CD4-positive, alpha-beta T cell treated with Interleukin-21 for 1 hour (primary cell): ENCODE measurements at regions not wholly inside any gene's neighbourhood (a gene's known extent, or its start where the extent isn't known, plus 50 kb on each side); places are given as distances from the start of the nearest gene placed in this dataset.

ENCODE experiments used
- DNase-seq: peaks from one replicate; pipeline ENCODE4 v3.0.0-alpha.2; 2020

GRCh38 chr4:178066338-178066941, 624.2 kb upstream of the AGA start:
- no peak for DNase-seq

GRCh38 chr4:178068136-178068535, 625.9 kb upstream of the AGA start:
- DNase-seq, result no peak

- no peak for DNase-seq
Observed at GRCh38 chr4:178070163-178070562, 627.9 kb upstream of the AGA start.

GRCh38 chr4:178080312-178080711, 638.1 kb upstream of the AGA start:
- DNase-seq, result no peak

GRCh38 chr4:178081176-178081575, 638.9 kb upstream of the AGA start:
- DNase-seq, result no peak

GRCh38 chr4:178081896-178082295, 639.7 kb upstream of the AGA start:
- no peak for DNase-seq

DNA sequence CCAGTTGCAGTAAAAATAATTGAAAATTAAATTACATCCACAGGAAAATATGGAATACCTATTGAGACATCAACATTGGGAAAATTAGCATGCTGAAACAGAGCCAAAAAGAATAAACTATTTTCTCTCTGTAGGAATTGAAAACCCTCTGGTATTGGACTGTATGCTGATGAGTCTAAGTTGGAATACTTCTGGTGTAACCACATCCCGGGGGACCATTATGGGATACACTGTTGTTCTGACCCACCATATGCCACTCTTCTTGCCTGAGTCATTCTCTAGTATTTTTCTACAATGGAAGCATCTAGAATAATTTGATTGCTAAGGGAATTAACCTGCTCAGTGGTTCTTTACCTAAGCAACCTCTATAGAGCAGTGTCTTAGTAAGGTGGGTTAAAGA, 640.7 kb upstream of the AGA start:
- DNase-seq, result no peak

- no peak for DNase-seq
Observed at GRCh38 chr4:178083968-178084367, 641.7 kb upstream of the AGA start.

DNA sequence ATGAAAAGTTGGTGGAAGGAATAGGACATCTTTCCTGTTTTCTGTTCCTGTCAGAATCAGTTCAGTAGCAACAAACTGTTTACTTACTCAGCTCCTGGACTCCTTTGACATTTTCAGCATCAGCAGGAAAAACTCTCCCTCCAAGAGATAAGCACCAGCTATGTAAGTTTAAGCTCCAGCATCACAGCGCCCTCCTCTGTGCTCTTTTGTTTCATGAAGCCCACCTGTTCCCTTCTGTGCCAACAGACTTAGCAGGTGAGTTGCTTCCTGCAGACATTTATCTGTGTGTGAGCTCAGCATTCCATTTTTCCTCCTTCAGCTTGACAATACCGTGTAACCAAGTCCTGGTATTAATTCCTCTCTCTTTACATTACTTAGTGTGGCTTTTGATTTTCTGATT, 644.1 kb upstream of the AGA start:
- no peak for DNase-seq

- no peak for DNase-seq
Observed at GRCh38 chr4:178090640-178091411, 648.6 kb upstream of the AGA start.

GRCh38 chr4:178102139-178102538, 659.9 kb upstream of the AGA start:
- DNase-seq, result no peak

DNA sequence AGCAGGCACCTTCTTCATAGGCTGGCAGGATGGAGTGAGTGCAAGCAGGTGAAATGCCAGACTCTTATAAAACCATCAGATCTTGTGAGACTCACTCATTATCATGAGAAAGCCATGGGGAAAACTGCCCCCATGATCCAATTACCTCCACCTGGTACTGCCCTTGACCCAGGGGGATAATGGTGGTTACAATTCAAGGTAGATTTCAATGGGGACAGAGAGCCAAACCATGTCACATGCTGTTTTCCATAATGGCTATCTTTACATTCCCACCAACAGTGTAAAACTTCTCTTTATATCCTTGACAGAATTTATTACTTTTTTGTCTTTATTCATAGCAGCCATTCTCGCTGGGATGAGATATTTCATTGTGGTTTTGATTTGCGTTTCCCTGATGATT, 663.0 kb upstream of the AGA start:
- no peak for DNase-seq

DNA sequence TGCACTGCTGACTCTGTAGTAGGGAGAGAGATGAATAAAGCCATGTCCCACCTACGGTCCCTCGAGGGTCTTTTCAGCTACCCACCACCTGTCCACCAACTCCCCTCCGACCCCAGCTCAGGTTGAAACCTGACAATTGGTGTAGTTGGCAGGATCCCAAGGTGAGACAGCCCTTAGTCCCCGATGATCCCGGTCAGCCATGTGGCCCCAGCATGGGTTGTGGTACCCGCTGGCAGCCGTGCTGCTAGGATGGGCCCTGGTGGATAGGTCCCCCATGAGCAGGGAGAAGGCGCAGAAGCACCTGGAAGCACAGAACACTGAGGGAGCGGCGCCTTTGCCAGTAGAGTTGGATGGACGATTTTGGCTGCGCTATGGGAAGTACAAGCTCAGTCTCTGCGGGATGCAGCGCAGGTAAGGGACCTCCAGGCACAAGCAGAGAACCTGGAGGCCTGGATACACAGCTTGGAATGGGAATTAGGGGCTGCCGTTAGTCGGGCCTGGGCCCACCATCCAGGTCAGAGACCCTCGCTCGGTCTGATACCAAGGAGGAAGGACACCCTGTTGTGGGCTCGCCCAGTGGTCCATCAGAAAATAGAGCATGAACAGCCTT, 694.6 kb upstream of the AGA start:
- no peak for DNase-seq

DNA sequence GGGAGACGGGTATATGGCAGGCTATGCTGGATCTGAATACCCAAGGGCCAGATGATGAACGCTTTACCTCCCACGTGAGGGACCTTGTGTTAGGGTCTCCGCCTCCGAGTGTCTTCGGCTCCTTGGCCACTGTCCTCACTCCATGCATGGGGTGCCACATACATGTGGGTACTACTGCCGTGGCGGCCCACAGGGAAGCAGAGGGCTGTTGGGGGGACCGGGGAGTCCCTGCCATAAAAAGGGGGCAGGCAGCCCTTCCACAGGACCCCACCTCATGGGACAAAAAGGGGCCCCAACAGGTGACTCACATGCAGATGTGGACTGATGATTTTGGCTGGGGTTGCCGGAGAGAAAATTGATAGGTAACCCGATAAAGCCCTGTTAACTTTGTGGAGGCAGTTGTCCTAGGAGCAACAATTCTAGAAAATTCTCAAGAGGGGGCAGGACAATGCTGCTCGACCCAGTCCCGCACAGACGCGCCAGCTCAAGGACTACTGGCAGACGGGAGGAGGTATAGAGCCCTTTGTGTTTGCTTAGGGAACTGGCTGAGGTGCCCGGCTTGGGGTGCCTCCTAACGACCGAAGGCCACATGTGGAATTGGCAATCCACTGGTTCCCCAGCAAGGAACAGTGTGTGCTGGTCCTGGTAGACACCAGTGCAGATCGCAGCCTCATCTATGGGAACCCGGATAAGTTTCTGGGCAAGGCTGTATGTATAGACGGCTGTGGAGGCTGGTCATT, 695.7 kb upstream of the AGA start:
- no peak for DNase-seq

DNA sequence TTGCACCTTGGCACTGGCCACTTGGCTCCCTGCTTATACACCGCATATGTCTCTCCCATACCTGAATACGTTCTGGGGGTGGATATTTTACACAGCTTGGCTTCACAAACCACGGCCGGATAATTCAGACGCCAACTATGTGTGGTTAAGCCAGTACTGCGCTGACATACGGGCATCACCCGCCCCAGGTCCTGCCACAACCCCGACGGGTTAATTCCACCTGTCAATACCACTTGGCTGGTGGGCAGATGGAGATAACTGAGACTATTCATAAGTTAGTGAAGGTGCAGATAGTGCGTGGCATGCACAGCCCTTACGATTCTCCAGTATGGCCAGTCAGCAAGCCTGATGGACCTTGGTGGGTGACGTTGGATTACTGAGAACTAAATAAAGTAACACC, 696.3 kb upstream of the AGA start:
- no peak for DNase-seq

GRCh38 chr4:178140326-178140915, 698.2 kb upstream of the AGA start:
- no peak for DNase-seq

DNA sequence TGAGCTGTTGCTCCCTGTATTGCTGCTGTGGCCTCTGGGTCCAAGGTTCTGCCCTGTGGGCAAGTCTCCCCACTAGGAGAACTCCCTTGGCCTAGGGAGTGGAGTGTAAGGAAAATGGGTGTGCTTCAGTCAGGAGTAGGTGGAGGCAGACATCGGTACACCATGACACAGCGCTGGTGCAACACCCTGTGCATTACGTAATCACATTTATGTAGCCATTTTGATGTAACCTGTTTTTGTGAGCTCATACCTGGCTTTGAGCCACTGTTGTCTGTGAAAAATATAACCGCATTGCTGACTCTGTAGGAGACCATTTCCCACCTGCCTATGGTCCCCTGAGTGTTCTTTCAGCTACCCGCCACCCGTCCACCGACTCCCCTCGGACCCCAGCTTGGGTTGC, 700.5 kb upstream of the AGA start:
- DNase-seq, result no peak

- no peak for DNase-seq
Observed at GRCh38 chr4:178148106-178148505, 705.9 kb upstream of the AGA start.

DNA sequence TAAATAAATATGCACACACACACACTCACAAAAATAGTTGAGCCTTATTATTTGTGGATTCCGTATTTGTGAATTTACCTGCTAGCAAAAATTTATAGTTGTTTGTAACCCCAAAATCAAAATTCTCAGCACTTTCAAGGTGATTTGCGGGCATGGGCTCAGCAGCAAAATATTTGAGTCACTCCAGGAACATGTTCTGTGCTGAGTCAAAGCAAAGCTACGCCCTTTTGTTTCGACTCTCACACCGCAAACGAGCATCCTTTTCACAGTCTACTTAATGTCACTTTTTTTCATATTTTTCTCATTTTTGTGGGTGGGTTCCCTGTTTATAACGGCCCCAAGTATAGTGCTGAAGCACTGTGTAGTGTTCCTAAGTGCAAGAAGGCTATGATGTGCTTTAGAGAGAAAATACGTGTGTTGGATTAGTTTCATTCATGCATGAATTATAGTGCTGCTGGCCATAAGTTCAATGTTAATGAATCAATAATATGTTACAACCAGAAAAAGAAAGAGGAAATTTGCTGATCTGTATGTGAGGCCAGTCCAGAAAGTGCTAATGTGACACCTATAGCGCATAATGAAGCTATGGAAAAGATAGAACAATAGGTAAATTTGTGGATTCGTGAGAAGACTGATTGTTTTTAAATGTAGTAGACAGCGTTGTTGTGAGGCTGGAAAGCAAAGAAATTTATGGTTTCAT, 723.2 kb upstream of the AGA start:
- DNase-seq, result no peak

DNA sequence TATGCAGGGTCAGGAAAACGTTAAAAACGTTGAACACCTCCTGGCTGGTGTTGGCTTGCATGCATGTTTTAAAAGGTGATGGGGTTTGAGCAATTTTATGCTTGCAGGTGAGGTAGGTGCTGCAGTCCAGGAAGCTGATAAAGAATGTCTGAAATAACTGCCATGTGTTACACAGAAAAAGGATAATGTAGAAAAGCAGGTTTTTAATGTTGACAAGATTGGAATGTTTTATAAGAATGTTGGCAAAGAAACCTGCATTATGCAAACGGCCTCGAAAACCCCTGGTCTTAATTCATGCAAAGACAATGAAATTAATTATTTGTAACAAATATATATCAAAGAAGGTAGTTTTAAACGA, 723.7 kb upstream of the AGA start:
- no peak for DNase-seq

DNA sequence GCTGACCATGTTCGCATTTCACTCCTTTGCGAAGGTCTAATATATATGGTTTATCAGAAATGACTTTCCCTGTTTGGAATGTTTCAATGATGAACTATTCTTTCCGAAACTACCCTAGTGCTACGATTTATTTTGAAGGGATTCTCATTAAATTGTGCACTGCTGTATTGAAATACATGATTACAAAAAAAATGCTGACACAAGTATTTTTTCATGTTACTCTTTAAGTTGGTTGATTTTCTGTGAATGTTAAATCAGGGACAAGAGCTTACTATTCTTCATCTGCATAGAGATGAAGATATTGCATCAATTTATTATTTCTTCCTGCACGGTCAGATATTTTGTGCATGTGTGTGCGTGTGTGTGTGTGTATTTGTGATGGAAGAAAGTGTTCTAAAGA, 731.5 kb upstream of the AGA start:
- DNase-seq, result no peak

DNA sequence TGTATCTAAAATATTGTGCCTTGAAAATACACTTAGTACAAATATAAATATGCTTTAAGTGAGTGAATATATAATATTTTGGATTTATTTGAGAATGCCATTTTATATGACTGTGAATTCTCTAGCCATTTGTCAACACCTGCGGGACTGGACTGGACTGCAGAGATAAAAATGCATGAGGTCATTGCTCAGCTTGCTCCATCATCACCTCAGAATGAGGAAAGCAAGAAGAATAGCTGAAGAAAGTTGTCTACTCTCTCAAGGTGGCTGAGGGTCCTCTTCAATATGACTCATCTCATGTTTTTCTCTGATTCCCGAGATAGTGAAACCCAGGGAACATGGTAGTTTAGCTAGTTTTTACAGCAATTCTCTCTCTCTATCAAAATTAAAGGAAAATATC, 732.5 kb upstream of the AGA start:
- DNase-seq, result no peak

GRCh38 chr4:178185517-178185916, 743.3 kb upstream of the AGA start:
- no peak for DNase-seq
